Muscle layer of colon (tissue), 2 donors: ENCODE measurements at regions not wholly inside any gene's neighbourhood (a gene's known extent, or its start where the extent isn't known, plus 50 kb on each side); places are given as distances from the start of the nearest gene placed in this dataset.
"Not testable (repeated sequence)": the region's sequence is repeated elsewhere in the genome, so short reads cannot be mapped to it uniquely, and the experiment has no call there.

ENCODE experiments used
- H3K27ac ChIP-seq: one replicate; pipeline ENCODE4 v1.7.0; 2013; ENCODE audit warnings: low read depth, mild to moderate bottlenecking, low read length, moderate library complexity
- H3K27me3 ChIP-seq, 2 donors: one replicate each; pipeline ENCODE4 v1.7.0; 2013; ENCODE audit warnings: low read length in 2 of 2, mild to moderate bottlenecking in 2 of 2; ENCODE audit not compliant: insufficient read depth in 2 of 2, control insufficient read depth in 1 of 2
- H3K36me3 ChIP-seq: one replicate; pipeline ENCODE4 v1.7.0; 2013; ENCODE audit warnings: mild to moderate bottlenecking, low read length; ENCODE audit not compliant: insufficient read depth
- H3K4me1 ChIP-seq: one replicate; pipeline ENCODE4 v1.7.0; 2013; ENCODE audit warnings: mild to moderate bottlenecking, low read length; ENCODE audit not compliant: insufficient read depth
- H3K4me3 ChIP-seq, 2 donors: one replicate each; pipeline ENCODE4 v1.7.0; 2013; ENCODE audit warnings: low read length in 2 of 2, low read depth in 1 of 2, mild to moderate bottlenecking in 1 of 2, moderate library complexity in 1 of 2
- H3K9ac ChIP-seq: one replicate; pipeline ENCODE4 v1.7.0; 2013; ENCODE audit warnings: low read length
- H3K9me3 ChIP-seq: one replicate; pipeline ENCODE4 v1.7.0; 2013; ENCODE audit warnings: mild to moderate bottlenecking, low read length
- donor health status: abdominal sarcoma.
- donor health status: Adenocarcinoma of cecum.

DNA sequence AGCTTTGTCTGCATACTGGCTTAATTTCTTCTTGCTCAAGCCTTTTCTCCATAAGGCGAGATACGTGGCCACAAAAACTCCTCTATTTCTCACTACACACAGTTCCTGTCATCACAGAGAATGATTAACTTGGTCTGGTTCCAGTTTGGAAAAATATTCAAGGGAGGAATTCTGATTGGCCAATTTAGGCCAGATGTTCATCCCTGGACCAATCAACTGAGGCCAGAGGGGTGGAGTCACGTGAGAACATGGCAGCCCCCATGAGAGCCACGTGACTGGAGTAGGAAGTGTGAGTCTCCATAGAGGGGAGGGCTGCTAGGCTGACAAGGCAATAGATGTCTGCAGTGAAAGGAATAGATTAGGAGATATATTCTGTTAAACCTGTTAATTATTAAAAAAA is 200.0 kb downstream of the OTOP1 start:
- H3K27me3 ChIP-seq, H3K27ac ChIP-seq, H3K4me1 ChIP-seq, H3K36me3 ChIP-seq, H3K4me3 ChIP-seq, H3K9ac ChIP-seq, H3K9me3 ChIP-seq: not testable (repeated sequence)

DNA sequence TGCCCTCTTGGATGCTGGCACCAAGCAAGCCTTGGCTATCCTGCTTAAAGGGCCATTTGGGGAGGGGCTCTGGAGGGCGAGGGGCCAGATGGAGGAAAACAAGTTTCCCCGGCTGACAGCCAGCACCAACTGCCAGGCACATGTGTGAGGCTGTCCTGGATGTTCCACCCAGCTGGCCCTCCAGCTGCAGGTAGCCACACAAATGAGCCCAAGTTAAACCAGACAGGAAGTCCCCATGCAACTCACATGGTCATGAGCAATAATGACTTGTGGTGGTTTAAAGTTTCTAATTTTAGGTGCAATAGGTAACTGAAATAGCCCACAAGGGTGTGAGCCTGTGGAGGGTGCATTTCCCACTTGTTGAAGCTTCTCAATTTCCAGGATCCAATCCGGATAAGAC is 198.0 kb downstream of the OTOP1 start:
- not testable (repeated sequence) for H3K9ac ChIP-seq, H3K27me3 ChIP-seq, H3K9me3 ChIP-seq, H3K4me1 ChIP-seq, H3K36me3 ChIP-seq, H3K4me3 ChIP-seq, H3K27ac ChIP-seq

DNA sequence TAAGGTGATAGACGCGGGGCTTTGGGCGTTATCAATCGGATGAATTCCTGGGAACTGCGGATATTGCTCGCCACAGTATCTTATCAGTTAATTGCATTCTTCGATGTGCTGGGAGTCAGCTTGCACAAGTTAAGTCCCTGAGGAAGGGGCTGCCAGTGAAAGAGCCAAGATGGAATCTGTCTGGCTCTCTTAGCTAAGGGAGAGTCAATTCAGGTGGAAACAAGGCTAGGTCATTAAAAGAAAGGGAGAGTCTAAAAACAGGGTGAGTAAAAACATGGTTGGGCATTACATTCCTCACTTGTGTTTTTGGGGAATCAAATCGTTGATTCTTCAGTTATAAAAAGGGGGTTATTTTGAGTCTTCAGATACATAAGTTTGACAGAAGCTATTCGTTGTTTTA is 196.2 kb downstream of the OTOP1 start:
- not testable (repeated sequence) for H3K36me3 ChIP-seq, H3K9ac ChIP-seq, H3K9me3 ChIP-seq, H3K27ac ChIP-seq, H3K4me3 ChIP-seq, H3K4me1 ChIP-seq, H3K27me3 ChIP-seq

GRCh38 chr4:4031446-4032135 is 195.1 kb downstream of the OTOP1 start:
- not testable (repeated sequence) for H3K27me3 ChIP-seq, H3K9ac ChIP-seq, H3K27ac ChIP-seq, H3K9me3 ChIP-seq, H3K4me1 ChIP-seq, H3K36me3 ChIP-seq, H3K4me3 ChIP-seq

DNA sequence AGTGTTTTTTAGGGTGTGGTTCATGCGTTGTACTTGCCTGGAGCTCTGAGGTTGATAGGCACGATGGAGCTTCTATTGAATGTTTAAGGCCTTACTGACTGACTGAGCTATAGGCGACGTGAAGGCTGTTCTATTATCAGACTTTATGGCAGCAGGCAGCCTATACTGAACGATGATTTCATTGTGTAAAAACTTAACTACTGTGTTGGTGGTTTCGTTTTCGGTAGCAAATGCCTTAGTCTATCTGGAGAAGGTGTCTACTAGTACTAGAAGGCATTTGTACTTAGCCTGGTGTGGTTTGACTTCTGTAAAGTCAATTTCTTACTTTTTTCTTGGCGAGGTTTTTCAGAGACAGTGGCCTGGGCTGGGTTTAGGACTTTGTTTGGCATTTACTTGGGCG is 194.4 kb downstream of the OTOP1 start:
- not testable (repeated sequence) for H3K9ac ChIP-seq, H3K36me3 ChIP-seq, H3K9me3 ChIP-seq, H3K4me1 ChIP-seq, H3K27me3 ChIP-seq, H3K27ac ChIP-seq, H3K4me3 ChIP-seq

GRCh38 chr4:4032801-4033605 is 193.7 kb downstream of the OTOP1 start:
- not testable (repeated sequence) for H3K27me3 ChIP-seq, H3K36me3 ChIP-seq, H3K4me1 ChIP-seq, H3K9me3 ChIP-seq, H3K9ac ChIP-seq, H3K4me3 ChIP-seq, H3K27ac ChIP-seq

DNA sequence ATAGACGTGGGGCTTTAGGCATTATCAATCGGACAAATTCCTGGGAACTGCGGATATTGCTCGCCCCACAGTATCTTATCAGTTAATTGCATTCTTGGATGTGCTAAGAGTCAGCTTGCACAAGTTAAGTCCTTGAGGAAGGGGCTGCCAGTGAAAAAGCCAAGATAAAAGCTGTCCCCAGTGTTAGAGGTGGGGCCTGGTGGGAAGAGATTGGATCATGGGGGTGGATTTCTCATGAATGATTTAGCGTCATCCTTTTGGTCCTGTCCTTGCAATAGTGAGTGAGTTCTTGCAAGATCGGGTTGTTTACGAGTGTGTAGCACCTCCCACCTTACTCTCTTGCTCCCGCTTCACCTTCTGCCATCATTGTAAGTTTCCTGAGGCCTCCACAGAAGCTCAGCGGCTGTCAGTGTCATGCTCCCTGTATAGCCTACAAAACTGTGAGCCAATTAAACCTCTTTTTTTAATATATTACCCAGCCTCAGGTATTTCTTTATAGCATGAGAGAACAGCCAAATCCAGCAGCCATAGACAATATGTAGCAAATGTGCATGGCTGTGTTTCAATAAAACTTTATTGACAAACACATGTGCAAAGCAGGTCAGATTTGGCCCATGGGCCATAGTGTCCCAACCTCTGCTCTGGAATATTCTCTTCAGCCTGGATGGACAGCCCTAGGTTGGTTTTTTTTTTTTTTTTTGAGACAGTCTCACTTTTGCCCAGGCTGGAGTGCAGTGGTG is 189.2 kb downstream of the OTOP1 start:
- not testable (repeated sequence) for H3K27ac ChIP-seq, H3K9ac ChIP-seq, H3K4me1 ChIP-seq, H3K36me3 ChIP-seq, H3K27me3 ChIP-seq, H3K4me3 ChIP-seq, H3K9me3 ChIP-seq

DNA sequence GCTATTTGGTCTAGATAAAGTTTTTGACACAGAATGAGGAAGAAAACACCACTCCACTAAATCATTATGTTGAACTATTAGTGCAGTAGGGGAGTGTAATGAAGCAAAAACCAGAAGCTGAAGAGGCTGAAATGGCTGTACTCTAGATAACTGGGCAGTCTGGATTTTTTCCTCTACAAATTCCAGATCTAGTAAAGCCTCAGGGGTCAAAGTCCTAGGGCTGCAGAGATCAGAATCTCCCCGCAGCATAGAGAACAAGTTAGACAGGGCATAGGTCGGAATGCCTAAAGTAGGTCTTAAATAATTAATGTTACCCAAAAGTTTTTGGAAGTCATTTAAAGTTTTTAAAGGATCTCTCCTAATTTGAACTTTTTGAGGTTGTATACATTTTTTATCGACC is 180.9 kb downstream of the OTOP1 start:
- H3K9ac ChIP-seq, H3K36me3 ChIP-seq, H3K9me3 ChIP-seq: not testable (repeated sequence)

GRCh38 chr4:4046686-4047085 is 180.0 kb downstream of the OTOP1 start:
- H3K4me1 ChIP-seq, H3K9me3 ChIP-seq, H3K4me3 ChIP-seq, H3K9ac ChIP-seq, H3K36me3 ChIP-seq, H3K27ac ChIP-seq, H3K27me3 ChIP-seq: not testable (repeated sequence)

More for the DNA sequence above, 180.9 kb downstream of the OTOP1 start:
- H3K4me3 ChIP-seq, H3K4me1 ChIP-seq, H3K27ac ChIP-seq, H3K27me3 ChIP-seq: not testable (repeated sequence)

DNA sequence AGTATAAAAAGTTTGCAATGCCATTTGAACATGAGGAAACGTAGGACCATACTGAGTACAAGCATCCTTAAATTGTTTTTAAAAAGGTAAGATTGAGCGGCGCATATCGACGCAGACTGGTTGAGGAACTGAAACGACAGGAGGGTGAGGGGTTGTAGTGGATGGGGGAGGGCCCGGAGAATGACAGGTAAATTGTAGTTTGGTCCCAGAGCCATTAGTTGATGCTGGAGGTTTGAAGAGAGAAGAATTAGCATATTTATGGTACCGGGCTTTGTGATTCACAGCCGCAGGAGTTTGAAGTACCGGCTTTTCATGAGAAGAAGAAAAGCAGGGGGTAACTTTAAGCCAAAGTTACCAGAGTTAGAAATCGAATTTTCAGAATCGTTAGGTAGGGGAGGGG is 179.5 kb downstream of the OTOP1 start:
- H3K9ac ChIP-seq, H3K27me3 ChIP-seq, H3K4me1 ChIP-seq, H3K9me3 ChIP-seq, H3K4me3 ChIP-seq, H3K27ac ChIP-seq, H3K36me3 ChIP-seq: not testable (repeated sequence)

DNA sequence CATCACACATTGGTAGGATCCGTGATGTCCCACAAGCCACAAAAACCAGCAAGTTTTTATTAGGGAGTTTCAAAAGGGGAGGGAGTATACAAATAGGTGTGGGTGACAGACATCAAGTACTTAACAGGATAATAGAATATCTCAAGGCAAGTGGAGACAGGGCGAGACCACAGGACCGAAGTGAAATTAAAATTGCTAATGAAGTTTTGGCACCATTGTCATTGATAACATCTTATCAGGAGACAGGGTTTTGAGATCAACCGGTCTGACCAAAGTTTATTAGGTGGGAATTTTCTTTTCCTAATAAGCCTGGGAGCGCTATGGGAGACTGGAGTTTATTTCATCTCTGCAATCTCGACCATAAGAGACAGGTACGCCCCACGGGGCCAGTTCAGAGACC is 178.5 kb downstream of the OTOP1 start:
- not testable (repeated sequence) for H3K27me3 ChIP-seq

GRCh38 chr4:4050781-4051180 is 175.9 kb downstream of the OTOP1 start:
- not testable (repeated sequence) for H3K36me3 ChIP-seq, H3K27me3 ChIP-seq, H3K9ac ChIP-seq, H3K4me1 ChIP-seq, H3K9me3 ChIP-seq, H3K4me3 ChIP-seq, H3K27ac ChIP-seq

More for the DNA sequence above, 178.5 kb downstream of the OTOP1 start:
- not testable (repeated sequence) for H3K9ac ChIP-seq, H3K9me3 ChIP-seq, H3K4me3 ChIP-seq, H3K36me3 ChIP-seq, H3K27ac ChIP-seq, H3K4me1 ChIP-seq
